Smooth muscle cell of the brain vasculature (primary cell): ENCODE measurements at regions not wholly inside any gene's neighbourhood (a gene's known extent, or its start where the extent isn't known, plus 50 kb on each side); places are given as distances from the start of the nearest gene placed in this dataset.

ENCODE experiments used
- DNase-seq: peaks from one replicate; pipeline ENCODE4 v3.0.0-alpha.2; 2012; ENCODE audit warnings: low read depth, low spot score

GRCh38 chr6:8545336-8545735, 110.0 kb upstream of the SLC35B3 start:
- no peak for DNase-seq

GRCh38 chr6:8543714-8544113, 108.4 kb upstream of the SLC35B3 start:
- no peak for DNase-seq

GRCh38 chr6:8539453-8539852, 104.1 kb upstream of the SLC35B3 start:
- DNase-seq = no peak

- DNase-seq = no peak
Observed at GRCh38 chr6:8536122-8536521, 100.8 kb upstream of the SLC35B3 start.

- no peak for DNase-seq
Observed at GRCh38 chr6:8535519-8535918, 100.2 kb upstream of the SLC35B3 start.

- no peak for DNase-seq
Observed at GRCh38 chr6:8530785-8531435, 95.6 kb upstream of the SLC35B3 start.

- DNase-seq = no peak
Observed at GRCh38 chr6:8529250-8529649, 93.9 kb upstream of the SLC35B3 start.

- no peak for DNase-seq
Observed at GRCh38 chr6:8527818-8528217, 92.5 kb upstream of the SLC35B3 start.

- no peak for DNase-seq
Observed at GRCh38 chr6:8526624-8527023, 91.3 kb upstream of the SLC35B3 start.

GRCh38 chr6:8525370-8525769, 90.0 kb upstream of the SLC35B3 start:
- DNase-seq = no peak

GRCh38 chr6:8513174-8513573, 77.8 kb upstream of the SLC35B3 start:
- no peak for DNase-seq

GRCh38 chr6:8507286-8507685, 71.9 kb upstream of the SLC35B3 start:
- no peak for DNase-seq

- no peak for DNase-seq
Observed at GRCh38 chr6:8506126-8506525, 70.8 kb upstream of the SLC35B3 start.

GRCh38 chr6:8499540-8499939, 64.2 kb upstream of the SLC35B3 start:
- DNase-seq = no peak

- no peak for DNase-seq
Observed at GRCh38 chr6:8494730-8495129, 59.4 kb upstream of the SLC35B3 start.

GRCh38 chr6:8492536-8493133, 57.3 kb upstream of the SLC35B3 start:
- no peak for DNase-seq
